Aorta (tissue), 5 donors: ENCODE measurements at regions not wholly inside any gene's neighbourhood (a gene's known extent, or its start where the extent isn't known, plus 50 kb on each side); places are given as distances from the start of the nearest gene placed in this dataset.

Experiments
- ATAC-seq: fragments of 200-7000 bp; cut with Tn5 transposase; one replicate; pipeline ENCODE4 v1.9.1; 2022; ENCODE audit warnings: moderate library complexity; ENCODE audit not compliant: low FRiP score
- DNase-seq, 2 donors: peaks; one replicate each; pipeline ENCODE4 v3.0.0-alpha.2; 2020
- H3K27ac ChIP-seq, 2 donors: one replicate each; pipeline ENCODE4 v1.5.1; 2013; ENCODE audit warnings: low read length in 2 of 2, mild to moderate bottlenecking in 2 of 2, moderate library complexity in 2 of 2, control low read depth in 1 of 2, inconsistent platforms in 1 of 2, low read depth in 1 of 2
- H3K27me3 ChIP-seq, 2 donors: one replicate each; pipeline ENCODE4 v1.6.1; 2013; ENCODE audit warnings: control low read depth in 1 of 2, low read length in 1 of 2, mild to moderate bottlenecking in 1 of 2, moderate library complexity in 1 of 2; ENCODE audit not compliant: insufficient read depth in 2 of 2, control insufficient read depth in 1 of 2
- H3K36me3 ChIP-seq, 2 donors: one replicate each; pipeline ENCODE4 v1.6.1; 2013; ENCODE audit warnings: control low read depth in 1 of 2, low read length in 1 of 2, mild to moderate bottlenecking in 1 of 2; ENCODE audit not compliant: insufficient read depth in 2 of 2, control insufficient read depth in 1 of 2
- H3K4me1 ChIP-seq, 2 donors: one replicate each; pipeline ENCODE4 v1.6.1; 2013; ENCODE audit warnings: low read length in 2 of 2, control low read depth in 1 of 2, mild to moderate bottlenecking in 1 of 2, moderate library complexity in 1 of 2; ENCODE audit not compliant: insufficient read depth in 2 of 2, control insufficient read depth in 1 of 2
- H3K4me3 ChIP-seq, 2 donors: one replicate each; pipeline ENCODE4 v1.5.1; 2013; ENCODE audit warnings: low read length in 2 of 2, control low read depth in 1 of 2, mild to moderate bottlenecking in 1 of 2
- H3K9me3 ChIP-seq: one replicate; pipeline ENCODE4 v1.6.1; 2013; ENCODE audit warnings: mild to moderate bottlenecking, low read length; ENCODE audit not compliant: control insufficient read depth
- WGBS, 2 donors: extraction: QIAGEN DNeasy Blood & Tissue Kit; methylation state at CpG; one replicate each; pipeline ENCODE4 v1.1.7; 2013; 5-methylcytosine and 5-hydroxymethylcytosine counted together
- intact Hi-C, 2 donors: fragments of 100-400 bp; cut with DNase I; formaldehyde crosslinking; loops; one replicate each; pipeline versions ENCODE4 v1.14.2 to v1.15.0; 2022
- donor health status: healthy with polysubstance abuse.
- donor health status: Bipolar disorder and iron deficiency.
- donor health status: DM: no; HTN: no; CAD: no.
- donor health status: DM: no; HTN: no; CAD: no.
- donor health status: DM: yes; HTN: yes; CAD: no.

GRCh38 chr2:103469800-103470199 lies 708.0 kb downstream of the TMEM182 start:
- H3K36me3 ChIP-seq, result no peaks in the 10 kb centered on the region
- H3K9me3 ChIP-seq, result no peaks in the 10 kb centered on the region
- no peak overlapping the region for H3K4me3 ChIP-seq
- DNase-seq, result no peak
- no peaks in the 10 kb centered on the region for H3K27me3 ChIP-seq
- no peaks in the 10 kb centered on the region for H3K4me1 ChIP-seq
- H3K27ac ChIP-seq, result no peak overlapping the region
- intact Hi-C loops, result no loop called here
- WGBS, 2 donors, result 79 to 86% methylated on average over 1 of the region's 1 CpG
- ATAC-seq, result no peak

GRCh38 chr2:103484906-103485305 lies 723.1 kb downstream of the TMEM182 start:
- no peaks in the 10 kb centered on the region for H3K4me1 ChIP-seq
- no peak overlapping the region for H3K27ac ChIP-seq
- H3K27me3 ChIP-seq, result no peaks in the 10 kb centered on the region
- no peaks in the 10 kb centered on the region for H3K36me3 ChIP-seq
- H3K9me3 ChIP-seq, result peaks cover 1% of the 10 kb centered on the region
- intact Hi-C loops, result no loop called here
- H3K4me3 ChIP-seq, result no peak overlapping the region
- WGBS, 2 donors, result 81 to 83% methylated on average over 1 of the region's 1 CpG
- ATAC-seq (no peak), DNase-seq (no peak)

GRCh38 chr2:103496850-103497249 lies 735.0 kb downstream of the TMEM182 start:
- no peaks in the 10 kb centered on the region for H3K36me3 ChIP-seq
- WGBS, 2 donors, result 66 to 72% methylated on average over 1 of the region's 1 CpG
- ATAC-seq (no peak), DNase-seq (no peak)
- intact Hi-C loops, result no loop called here
- no peaks in the 10 kb centered on the region for H3K9me3 ChIP-seq
- no peak overlapping the region for H3K4me3 ChIP-seq
- no peak overlapping the region for H3K27ac ChIP-seq
- no peaks in the 10 kb centered on the region for H3K27me3 ChIP-seq
- H3K4me1 ChIP-seq, result no peaks in the 10 kb centered on the region

- Histone ChIP-seq H3K4me1 (no peaks in the 10 kb centered on the region), H3K9me3 (no peaks in the 10 kb centered on the region), H3K36me3 (no peaks in the 10 kb centered on the region), H3K27me3 (no peaks in the 10 kb centered on the region), H3K4me3 (no peak overlapping the region), H3K27ac (no peak overlapping the region)
- WGBS, 2 donors, result 64 to 74% methylated on average over 4 of the region's 4 CpGs
- ATAC-seq, result no peak
- DNase-seq, result no peak
- intact Hi-C loops, result no loop called here
These were observed 745.0 kb downstream of the TMEM182 start for GRCh38 chr2:103506812-103507211.

GRCh38 chr2:103512442-103512841 lies 750.6 kb downstream of the TMEM182 start:
- no peaks in the 10 kb centered on the region for H3K9me3 ChIP-seq
- H3K27ac ChIP-seq, result no peak overlapping the region
- no peaks in the 10 kb centered on the region for H3K36me3 ChIP-seq
- no peaks in the 10 kb centered on the region for H3K27me3 ChIP-seq
- intact Hi-C loops, result no loop called here
- no peak overlapping the region for H3K4me3 ChIP-seq
- ATAC-seq, result no peak
- no peaks in the 10 kb centered on the region for H3K4me1 ChIP-seq
- DNase-seq, result no peak

- Histone ChIP-seq H3K36me3 (no peaks in the 10 kb centered on the region), H3K9me3 (no peaks in the 10 kb centered on the region), H3K4me3 (no peak overlapping the region), H3K27me3 (no peaks in the 10 kb centered on the region), H3K4me1 (no peaks in the 10 kb centered on the region), H3K27ac (no peak overlapping the region)
- 67 to 71% methylated on average over 1 of the region's 1 CpG for WGBS, 2 donors
- ATAC-seq, result no peak
- intact Hi-C loops, result no loop called here
- no peak for DNase-seq
These were observed 758.7 kb downstream of the TMEM182 start for GRCh38 chr2:103520547-103520946.

GRCh38 chr2:103525756-103526155 lies 763.9 kb downstream of the TMEM182 start:
- WGBS, 2 donors, result 77 to 83% methylated on average over 2 of the region's 2 CpGs
- H3K9me3 ChIP-seq, result no peaks in the 10 kb centered on the region
- no peak for ATAC-seq

GRCh38 chr2:103526757-103527156 lies 764.9 kb downstream of the TMEM182 start:
- H3K27ac ChIP-seq, result no peak overlapping the region
- H3K4me1 ChIP-seq, result no peaks in the 10 kb centered on the region
- H3K27me3 ChIP-seq, result no peaks in the 10 kb centered on the region
- intact Hi-C loops, result no loop called here
- WGBS, 2 donors, result 80 to 87% methylated on average over 9 of the region's 9 CpGs
- no peaks in the 10 kb centered on the region for H3K9me3 ChIP-seq
- no peaks in the 10 kb centered on the region for H3K36me3 ChIP-seq
- DNase-seq (no peak), ATAC-seq (no peak)
- H3K4me3 ChIP-seq, result no peak overlapping the region

More at GRCh38 chr2:103525756-103526155, 763.9 kb downstream of the TMEM182 start:
- DNase-seq, result no peak
- H3K4me1 ChIP-seq, result no peaks in the 10 kb centered on the region
- intact Hi-C loops, result no loop called here
- no peaks in the 10 kb centered on the region for H3K36me3 ChIP-seq
- H3K27me3 ChIP-seq, result no peaks in the 10 kb centered on the region
- H3K4me3 ChIP-seq, result no peak overlapping the region
- H3K27ac ChIP-seq, result no peak overlapping the region

- no peaks in the 10 kb centered on the region for H3K9me3 ChIP-seq
- H3K36me3 ChIP-seq, result no peaks in the 10 kb centered on the region
- ATAC-seq, result no peak
- intact Hi-C loops, result no loop called here
- H3K4me1 ChIP-seq, result no peaks in the 10 kb centered on the region
- no peak for DNase-seq
- H3K4me3 ChIP-seq, result no peak overlapping the region
- no peaks in the 10 kb centered on the region for H3K27me3 ChIP-seq
- 29 to 41% methylated on average over 3 of the region's 3 CpGs for WGBS, 2 donors
- no peak overlapping the region for H3K27ac ChIP-seq
These were observed 765.4 kb downstream of the TMEM182 start for GRCh38 chr2:103527278-103527677.
